B cell (primary cell): ENCODE measurements at regions not wholly inside any gene's neighbourhood (a gene's known extent, or its start where the extent isn't known, plus 50 kb on each side); places are given as distances from the start of the nearest gene placed in this dataset.

Experiments
- ATAC-seq: fragments of 200-7000 bp; cut with Tn5 transposase; one replicate; pipeline ENCODE4 v1.10.0; 2021; ENCODE audit warnings: low read depth, mild to moderate bottlenecking, moderate number of reproducible peaks, moderate library complexity
- CTCF ChIA-PET: fragments of 350-600 bp; sonication (Branson Sonifier 250); formaldehyde crosslinking; loops from one replicate; lab custom pipeline; 2021; ENCODE audit warnings: antibody characterized with exemption, inconsistent platforms; lab: Charles Lee
- POLR2A ChIA-PET: fragments of 350-600 bp; sonication (Branson Sonifier 250); formaldehyde crosslinking; loops from one replicate; lab custom pipeline; 2021; ENCODE audit warnings: antibody characterized with exemption; lab: Charles Lee
- DNase-seq: peaks from one replicate; pipeline ENCODE4 v3.0.0; 2013
- H2AFZ ChIP-seq: 2 replicates; pipeline ENCODE4 v1.6.1; 2012; ENCODE audit warnings: mild to moderate bottlenecking, low read depth, low read length; ENCODE audit not compliant: insufficient read depth, poor library complexity, severe bottlenecking
- H3K27ac ChIP-seq, 2 donors: 1 replicate in 1 of 2; 2 replicates in 1 of 2; pipeline ENCODE4 v1.5.1; 2012 to 2013; ENCODE audit warnings: low read length in 2 of 2, mild to moderate bottlenecking in 2 of 2, moderate library complexity in 1 of 2
- H3K27me3 ChIP-seq, 4 experiments: fragments of 200-600 bp in 1 of 4; sonication (generic) in 1 of 4; replicated peaks in 1 of 4; 1 replicate in 2 of 4; 2 replicates in 2 of 4; pipeline versions ENCODE4 v1.6.1 to v1.7.0; 2013 to 2016; ENCODE audit warnings: low read length in 3 of 4, mild to moderate bottlenecking in 2 of 4, mixed read lengths in 1 of 4, moderate library complexity in 1 of 4; ENCODE audit not compliant: insufficient read depth in 4 of 4, control insufficient read depth in 3 of 4; ENCODE audit errors: control extremely low read depth in 1 of 4
- H3K36me3 ChIP-seq, 2 experiments: replicated peaks in 1 of 2; 1 replicate in 1 of 2; 2 replicates in 1 of 2; pipeline versions ENCODE4 v1.6.1 to v1.7.1; 2013; ENCODE audit warnings: low read length in 1 of 2; ENCODE audit not compliant: insufficient read depth in 2 of 2, control insufficient read depth in 1 of 2; ENCODE audit errors: control extremely low read depth in 1 of 2, extremely low read depth in 1 of 2
- H3K4me1 ChIP-seq, 2 donors: fragments of 200-600 bp in 1 of 2; sonication (generic) in 1 of 2; 1 replicate in 1 of 2; 2 replicates in 1 of 2; pipeline versions ENCODE4 v1.5.1 to v1.6.1; 2013 to 2017; ENCODE audit warnings: low read length in 2 of 2; ENCODE audit not compliant: control insufficient read depth in 2 of 2, insufficient read depth in 2 of 2
- H3K4me2 ChIP-seq: replicated peaks from 2 replicates; pipeline ENCODE3; 2012; ENCODE audit warnings: mild to moderate bottlenecking, low read depth, low read length; ENCODE audit not compliant: poor library complexity, severe bottlenecking
- H3K4me3 ChIP-seq, 5 experiments: fragments of 200-600 bp in 1 of 5; sonication (generic) in 1 of 5; 1 replicate in 3 of 5; 2 replicates in 2 of 5; pipeline versions ENCODE4 v1.5.1 to v1.7.0; 2011 to 2016; ENCODE audit warnings: low read length in 4 of 5, mild to moderate bottlenecking in 4 of 5, low read depth in 2 of 5, control low read depth in 1 of 5, moderate library complexity in 1 of 5; ENCODE audit not compliant: insufficient read depth in 1 of 5; ENCODE audit errors: control extremely low read depth in 1 of 5, extremely low read depth in 1 of 5
- H3K79me2 ChIP-seq: fragments of 200-600 bp; sonication (generic); one replicate; pipeline ENCODE4 v1.6.0; 2016; ENCODE audit warnings: low read length; ENCODE audit not compliant: control insufficient read depth, insufficient read depth
- H3K9ac ChIP-seq: fragments of 200-600 bp; sonication (generic); 2 replicates; pipeline ENCODE4 v1.6.1; 2017; ENCODE audit warnings: mild to moderate bottlenecking, low read length, moderate library complexity
- H3K9me3 ChIP-seq, 3 donors: one replicate each; pipeline versions ENCODE4 v1.6.1 to v1.7.1; 2013; ENCODE audit warnings: low read length in 2 of 3; ENCODE audit not compliant: control insufficient read depth in 2 of 3, insufficient read depth in 1 of 3; ENCODE audit errors: control extremely low read depth in 1 of 3
- H4K20me1 ChIP-seq: 2 replicates; pipeline ENCODE4 v1.6.0; 2012; ENCODE audit warnings: mild to moderate bottlenecking, low read length; ENCODE audit not compliant: insufficient read depth, control insufficient read depth, poor library complexity, severe bottlenecking
- H3K27ac Mint-ChIP-seq: one replicate; pipeline ENCODE4 v1.8.0; 2021; ENCODE audit warnings: mixed read lengths
- H3K27me3 Mint-ChIP-seq: one replicate; pipeline ENCODE4 v1.8.0; 2021; ENCODE audit warnings: mixed read lengths
- H3K4me1 Mint-ChIP-seq: one replicate; pipeline ENCODE4 v1.8.0; 2021; ENCODE audit warnings: mixed read lengths
- H3K4me3 Mint-ChIP-seq: one replicate; pipeline ENCODE4 v1.8.0; 2021; ENCODE audit warnings: mixed read lengths
- H3K9me3 Mint-ChIP-seq: one replicate; pipeline ENCODE4 v1.8.0; 2022; ENCODE audit warnings: mixed read lengths; ENCODE audit not compliant: insufficient read depth
- EZH2 ChIP-seq: IDR thresholded peaks from 2 replicates; pipeline ENCODE4 v1.6.1; 2012; ENCODE audit warnings: borderline replicate concordance, low read depth, mild to moderate bottlenecking, moderate library complexity, low read length; ENCODE audit not compliant: insufficient read depth, poor library complexity, severe bottlenecking
- WGBS: methylation state at CpG from one replicate; pipeline ENCODE4 v1.1.5; 2013; ENCODE audit warnings: missing lambda C conversion rate; ENCODE audit not compliant: insufficient coverage; 5-methylcytosine and 5-hydroxymethylcytosine counted together
- intact Hi-C: fragments of 100-400 bp; cut with micrococcal nuclease; formaldehyde crosslinking; loops from one replicate; pipeline ENCODE4 v1.10.0; 2022
- TF ChIP-seq, protein P1 (sequence below): fragments of 200-600 bp; IDR thresholded peaks from one replicate; pipeline ENCODE4 v1.8.0; 2022; ENCODE audit warnings: antibody characterized with exemption, mild to moderate bottlenecking

DNA sequence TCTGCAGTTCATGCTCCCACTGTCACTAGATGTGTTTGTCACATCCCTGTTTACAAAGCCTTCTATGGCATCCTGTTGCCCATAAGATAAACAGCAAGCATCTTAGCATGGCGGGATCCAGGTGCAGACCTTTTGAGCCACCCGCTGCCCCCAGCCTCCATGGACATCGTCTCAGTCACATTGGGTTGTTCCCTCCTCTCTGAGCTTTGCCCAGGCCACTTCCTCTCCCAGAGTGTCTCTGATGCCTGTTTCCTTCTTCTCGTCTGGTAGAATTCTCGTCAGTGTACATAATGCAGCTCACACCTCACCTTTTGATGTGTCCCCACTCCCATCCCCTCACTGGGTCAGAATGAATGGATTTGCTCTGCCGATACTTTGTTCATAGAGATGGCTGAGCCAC is 239.0 kb upstream of the APCDD1 start:
- no peaks in the 10 kb centered on the region for H3K79me2 ChIP-seq
- 78% methylated on average over 3 of the region's 6 CpGs for WGBS
- ChIA-PET POLR2A (no interaction called here), CTCF (no interaction called here)
- H3K27me3 ChIP-seq = no peaks in the 10 kb centered on the region
- Mint-ChIP-seq H3K27me3 (no peaks in the 10 kb centered on the region), H3K9me3 (peaks cover 7% of the 10 kb centered on the region), H3K4me1 (peaks cover 10% of the 10 kb centered on the region), H3K27ac (no peak overlapping the region), H3K4me3 (no peak overlapping the region)
- no peak overlapping the region for H3K4me2 ChIP-seq
- H3K4me3 ChIP-seq = no peak overlapping the region
- no peak for ATAC-seq
- H3K9ac ChIP-seq = no peak overlapping the region
- H4K20me1 ChIP-seq = no peaks in the 10 kb centered on the region
- intact Hi-C loops = no loop called here
- no peak overlapping the region for H2AFZ ChIP-seq
- no peak overlapping the region for H3K27ac ChIP-seq
- no peak for TF ChIP-seq EZH2
- TF ChIP-seq, protein P1, sequence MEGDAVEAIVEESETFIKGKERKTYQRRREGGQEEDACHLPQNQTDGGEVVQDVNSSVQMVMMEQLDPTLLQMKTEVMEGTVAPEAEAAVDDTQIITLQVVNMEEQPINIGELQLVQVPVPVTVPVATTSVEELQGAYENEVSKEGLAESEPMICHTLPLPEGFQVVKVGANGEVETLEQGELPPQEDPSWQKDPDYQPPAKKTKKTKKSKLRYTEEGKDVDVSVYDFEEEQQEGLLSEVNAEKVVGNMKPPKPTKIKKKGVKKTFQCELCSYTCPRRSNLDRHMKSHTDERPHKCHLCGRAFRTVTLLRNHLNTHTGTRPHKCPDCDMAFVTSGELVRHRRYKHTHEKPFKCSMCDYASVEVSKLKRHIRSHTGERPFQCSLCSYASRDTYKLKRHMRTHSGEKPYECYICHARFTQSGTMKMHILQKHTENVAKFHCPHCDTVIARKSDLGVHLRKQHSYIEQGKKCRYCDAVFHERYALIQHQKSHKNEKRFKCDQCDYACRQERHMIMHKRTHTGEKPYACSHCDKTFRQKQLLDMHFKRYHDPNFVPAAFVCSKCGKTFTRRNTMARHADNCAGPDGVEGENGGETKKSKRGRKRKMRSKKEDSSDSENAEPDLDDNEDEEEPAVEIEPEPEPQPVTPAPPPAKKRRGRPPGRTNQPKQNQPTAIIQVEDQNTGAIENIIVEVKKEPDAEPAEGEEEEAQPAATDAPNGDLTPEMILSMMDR = no peak
- H3K4me1 ChIP-seq = peaks cover 6 to 9% of the 10 kb centered on the region in 2 donors
- no peaks in the 10 kb centered on the region for H3K9me3 ChIP-seq
- no peak for DNase-seq
- H3K36me3 ChIP-seq = no peaks in the 10 kb centered on the region

DNA sequence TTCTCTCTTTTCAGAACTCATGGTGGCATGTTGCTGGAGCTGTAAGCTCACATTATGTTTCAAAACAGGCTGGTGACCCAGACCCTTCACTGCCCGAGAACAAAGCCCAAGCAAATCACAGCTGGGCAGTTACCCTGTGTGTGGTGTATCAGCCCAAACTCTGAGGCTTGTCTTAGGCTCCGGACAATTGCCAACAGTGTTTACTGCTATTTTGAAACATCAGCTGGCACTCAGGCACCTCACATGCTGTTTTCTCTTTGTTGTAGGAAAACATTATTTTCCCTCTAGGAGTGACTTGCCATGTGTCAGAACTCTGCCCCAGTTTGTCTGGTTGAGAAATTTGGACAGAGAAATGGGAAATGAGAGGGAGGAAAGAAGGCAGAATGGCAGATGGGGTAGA is 237.6 kb upstream of the APCDD1 start:
- no peak overlapping the region for H3K27ac Mint-ChIP-seq
- H3K36me3 ChIP-seq = no peaks in the 10 kb centered on the region
- H3K4me2 ChIP-seq = no peak overlapping the region
- H3K9me3 Mint-ChIP-seq = peaks cover 9% of the 10 kb centered on the region
- no peak overlapping the region for H3K27ac ChIP-seq
- H2AFZ ChIP-seq = no peak overlapping the region
- no peak for DNase-seq
- H3K9ac ChIP-seq = no peak overlapping the region
- TF ChIP-seq EZH2 = no peak
- TF ChIP-seq, protein P1 = no peak
- H3K27me3 ChIP-seq = no peaks in the 10 kb centered on the region
- peaks cover 6 to 9% of the 10 kb centered on the region in 2 donors for H3K4me1 ChIP-seq
- H3K4me1 Mint-ChIP-seq = peaks cover 10% of the 10 kb centered on the region
- H3K4me3 Mint-ChIP-seq = no peak overlapping the region
- intact Hi-C loops = no loop called here
- no peaks in the 10 kb centered on the region for H3K27me3 Mint-ChIP-seq
- CTCF ChIA-PET = no interaction called here
- ATAC-seq = no peak
- POLR2A ChIA-PET = no interaction called here
- 89% methylated on average over 1 of the region's 2 CpGs for WGBS
- H4K20me1 ChIP-seq = no peaks in the 10 kb centered on the region
- no peak overlapping the region for H3K4me3 ChIP-seq
- H3K79me2 ChIP-seq = no peaks in the 10 kb centered on the region
- no peaks in the 10 kb centered on the region for H3K9me3 ChIP-seq
